KMS-11 (cell line): ENCODE measurements at regions not wholly inside any gene's neighbourhood (a gene's known extent, or its start where the extent isn't known, plus 50 kb on each side); places are given as distances from the start of the nearest gene placed in this dataset.

Experiments
- H2AFZ ChIP-seq: fragments of 200-600 bp; sonication (generic); 2 replicates; pipeline ENCODE4 v1.6.1; 2016; ENCODE audit warnings: antibody characterized with exemption, mixed run types, low read depth
- H3K27ac ChIP-seq: fragments of 200-600 bp; sonication (generic); 2 replicates; pipeline ENCODE4 v1.6.1; 2016; ENCODE audit warnings: mild to moderate bottlenecking, mixed run types
- H3K27me3 ChIP-seq: fragments of 200-600 bp; sonication (generic); 2 replicates; pipeline ENCODE4 v1.6.1; 2017; ENCODE audit warnings: mild to moderate bottlenecking, low read depth, mixed run types, moderate library complexity; ENCODE audit not compliant: insufficient read depth
- H3K36me3 ChIP-seq: fragments of 200-600 bp; sonication (generic); 2 replicates; pipeline ENCODE4 v1.6.1; 2017; ENCODE audit warnings: mild to moderate bottlenecking, mixed run types; ENCODE audit not compliant: insufficient read depth
- H3K4me1 ChIP-seq: fragments of 200-600 bp; sonication (generic); 2 replicates; pipeline ENCODE4 v1.6.1; 2016; ENCODE audit warnings: mild to moderate bottlenecking, low read depth, mixed run types; ENCODE audit not compliant: poor library complexity, severe bottlenecking
- H3K4me2 ChIP-seq: fragments of 200-600 bp; sonication (generic); 2 replicates; pipeline ENCODE4 v1.7.0; 2016; ENCODE audit warnings: mild to moderate bottlenecking, mixed run types
- H3K4me3 ChIP-seq: fragments of 200-600 bp; sonication (generic); IDR thresholded peaks from 2 replicates; pipeline ENCODE4 v1.6.1; 2017; ENCODE audit warnings: low read depth, low read length, mixed read lengths; ENCODE audit not compliant: insufficient read depth
- H3K79me2 ChIP-seq: fragments of 200-600 bp; sonication (generic); 2 replicates; pipeline ENCODE4 v1.6.1; 2016; ENCODE audit warnings: low read depth, mixed run types; ENCODE audit not compliant: insufficient read depth
- H3K9ac ChIP-seq: fragments of 200-600 bp; sonication (generic); 2 replicates; pipeline ENCODE4 v1.6.1; 2016; ENCODE audit warnings: mild to moderate bottlenecking, mixed run types
- H4K20me1 ChIP-seq: fragments of 200-600 bp; sonication (generic); 2 replicates; pipeline ENCODE4 v1.6.1; 2016; ENCODE audit warnings: mild to moderate bottlenecking, mixed run types; ENCODE audit not compliant: insufficient read depth
- TF ChIP-seq, protein P1 (sequence below): fragments of 200-600 bp; sonication (generic); conservative IDR thresholded peaks from 2 replicates; pipeline ENCODE4 v1.6.1; 2017; ENCODE audit warnings: low read depth, mild to moderate bottlenecking, antibody characterized with exemption, low read length, moderate library complexity, mixed read lengths

DNA sequence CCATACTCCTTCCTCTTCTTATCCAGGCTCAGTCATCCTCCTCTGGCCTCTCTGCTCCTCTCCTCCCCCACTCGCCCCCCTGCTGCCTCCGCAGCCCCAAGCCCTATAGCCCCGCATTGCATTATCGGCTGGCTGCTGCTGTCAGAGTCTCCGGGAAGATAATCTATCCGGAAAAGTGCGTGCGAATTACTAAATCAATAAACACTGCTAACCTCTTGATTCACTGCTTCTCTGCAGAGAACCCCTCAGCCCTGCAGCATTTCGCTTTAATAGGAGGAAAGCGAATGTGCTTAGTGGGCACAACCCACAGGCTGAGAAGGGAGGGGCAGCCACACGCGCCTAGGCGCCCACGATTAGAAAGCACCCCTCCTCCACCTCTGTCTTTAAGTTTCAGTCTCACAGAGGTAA, 167.6 kb downstream of the ABHD5 start:
- Histone ChIP-seq H4K20me1 (no peaks in the 10 kb centered on the region), H3K4me1 (no peaks in the 10 kb centered on the region), H3K27ac (no peak overlapping the region), H2AFZ (no peak overlapping the region), H3K9ac (no peak overlapping the region), H3K4me2 (no peak overlapping the region), H3K27me3 (no peaks in the 10 kb centered on the region), H3K79me2 (no peaks in the 10 kb centered on the region), H3K4me3 (no peak overlapping the region), H3K36me3 (no peaks in the 10 kb centered on the region)
- TF ChIP-seq, protein P1, sequence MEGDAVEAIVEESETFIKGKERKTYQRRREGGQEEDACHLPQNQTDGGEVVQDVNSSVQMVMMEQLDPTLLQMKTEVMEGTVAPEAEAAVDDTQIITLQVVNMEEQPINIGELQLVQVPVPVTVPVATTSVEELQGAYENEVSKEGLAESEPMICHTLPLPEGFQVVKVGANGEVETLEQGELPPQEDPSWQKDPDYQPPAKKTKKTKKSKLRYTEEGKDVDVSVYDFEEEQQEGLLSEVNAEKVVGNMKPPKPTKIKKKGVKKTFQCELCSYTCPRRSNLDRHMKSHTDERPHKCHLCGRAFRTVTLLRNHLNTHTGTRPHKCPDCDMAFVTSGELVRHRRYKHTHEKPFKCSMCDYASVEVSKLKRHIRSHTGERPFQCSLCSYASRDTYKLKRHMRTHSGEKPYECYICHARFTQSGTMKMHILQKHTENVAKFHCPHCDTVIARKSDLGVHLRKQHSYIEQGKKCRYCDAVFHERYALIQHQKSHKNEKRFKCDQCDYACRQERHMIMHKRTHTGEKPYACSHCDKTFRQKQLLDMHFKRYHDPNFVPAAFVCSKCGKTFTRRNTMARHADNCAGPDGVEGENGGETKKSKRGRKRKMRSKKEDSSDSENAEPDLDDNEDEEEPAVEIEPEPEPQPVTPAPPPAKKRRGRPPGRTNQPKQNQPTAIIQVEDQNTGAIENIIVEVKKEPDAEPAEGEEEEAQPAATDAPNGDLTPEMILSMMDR, result no peak

DNA sequence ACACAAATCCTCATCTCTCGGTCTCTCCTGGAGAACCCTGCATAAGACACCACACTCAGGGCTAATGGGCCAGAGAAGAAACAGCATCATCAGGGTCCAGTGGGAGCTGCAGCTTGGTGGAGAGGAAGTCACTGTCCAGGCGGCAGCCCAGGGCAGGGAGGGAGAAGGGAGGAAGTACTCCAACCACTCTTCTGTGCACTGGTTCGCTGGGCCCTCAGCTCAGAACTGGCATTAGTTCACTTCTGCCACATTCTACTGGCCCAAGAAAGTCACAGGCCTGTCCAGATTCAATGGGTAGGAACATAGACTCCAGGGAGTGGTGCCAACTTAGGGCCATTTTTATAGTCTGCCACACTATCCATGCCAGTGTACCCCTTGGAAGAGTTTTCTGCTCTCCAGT, 169.0 kb downstream of the ABHD5 start:
- no peaks in the 10 kb centered on the region for H4K20me1 ChIP-seq
- no peaks in the 10 kb centered on the region for H3K36me3 ChIP-seq
- TF ChIP-seq, protein P1, result no peak
- H3K4me2 ChIP-seq, result no peak overlapping the region
- no peaks in the 10 kb centered on the region for H3K4me1 ChIP-seq
- no peak overlapping the region for H3K27ac ChIP-seq
- H2AFZ ChIP-seq, result no peak overlapping the region
- H3K9ac ChIP-seq, result no peak overlapping the region
- no peaks in the 10 kb centered on the region for H3K27me3 ChIP-seq
- H3K79me2 ChIP-seq, result no peaks in the 10 kb centered on the region
- H3K4me3 ChIP-seq, result no peak overlapping the region

DNA sequence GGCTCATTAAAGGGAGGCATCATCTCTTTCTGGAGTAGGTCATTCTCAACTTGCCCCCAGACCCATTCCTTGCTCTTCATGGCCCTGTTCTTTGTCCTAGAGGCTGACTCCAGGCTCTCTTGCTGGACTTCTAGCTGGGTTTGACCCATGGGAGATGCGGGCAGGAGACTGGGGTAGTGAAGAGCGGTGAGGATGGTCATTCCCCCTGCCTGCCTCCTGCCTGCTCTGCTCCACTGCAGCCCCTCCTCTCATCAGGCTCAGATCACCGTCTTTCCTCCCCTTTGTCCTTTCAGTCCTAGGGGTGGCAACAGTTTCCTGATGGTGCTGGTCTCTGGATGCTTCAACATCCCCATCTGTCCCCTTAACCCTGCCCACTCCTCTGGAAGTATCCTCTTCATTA, 170.9 kb downstream of the ABHD5 start:
- H4K20me1 ChIP-seq, result no peaks in the 10 kb centered on the region
- no peak overlapping the region for H3K9ac ChIP-seq
- H2AFZ ChIP-seq, result no peak overlapping the region
- no peaks in the 10 kb centered on the region for H3K36me3 ChIP-seq
- TF ChIP-seq, protein P1, result no peak
- H3K79me2 ChIP-seq, result no peaks in the 10 kb centered on the region
- H3K4me1 ChIP-seq, result no peaks in the 10 kb centered on the region
- no peak overlapping the region for H3K4me3 ChIP-seq
- no peak overlapping the region for H3K4me2 ChIP-seq
- no peaks in the 10 kb centered on the region for H3K27me3 ChIP-seq
- no peak overlapping the region for H3K27ac ChIP-seq

DNA sequence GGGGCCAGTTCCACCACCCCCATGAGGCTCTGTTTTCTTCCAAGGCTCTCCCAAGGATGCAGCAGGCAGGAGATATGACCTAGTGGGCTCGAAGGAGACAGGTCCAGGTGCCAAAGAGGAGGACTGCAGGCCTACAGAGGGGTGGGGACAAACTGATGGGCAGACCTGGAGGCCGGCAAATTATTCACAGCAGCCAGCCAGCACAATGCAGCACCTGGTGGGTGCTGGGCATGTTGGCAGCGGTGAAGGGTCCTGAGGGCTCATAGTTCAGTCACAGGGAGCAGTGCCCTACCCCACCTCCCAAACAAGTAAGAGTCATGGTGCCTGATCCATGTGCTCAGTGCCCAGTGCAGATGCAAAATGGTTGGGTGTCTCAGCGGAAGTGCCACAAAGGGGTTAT, 171.7 kb downstream of the ABHD5 start:
- H3K4me3 ChIP-seq, result no peak overlapping the region
- H2AFZ ChIP-seq, result no peak overlapping the region
- H3K27ac ChIP-seq, result no peak overlapping the region
- TF ChIP-seq, protein P1, result no peak
- H3K9ac ChIP-seq, result no peak overlapping the region
- no peaks in the 10 kb centered on the region for H4K20me1 ChIP-seq
- no peaks in the 10 kb centered on the region for H3K27me3 ChIP-seq
- no peaks in the 10 kb centered on the region for H3K79me2 ChIP-seq
- H3K4me2 ChIP-seq, result no peak overlapping the region
- H3K36me3 ChIP-seq, result no peaks in the 10 kb centered on the region
- no peaks in the 10 kb centered on the region for H3K4me1 ChIP-seq
